HG02759 (cell line): ENCODE measurements at regions not wholly inside any gene's neighbourhood (a gene's known extent, or its start where the extent isn't known, plus 50 kb on each side); places are given as distances from the start of the nearest gene placed in this dataset.

Experiments used
- ATAC-seq: cut with Tn5 transposase; IDR thresholded peaks from one replicate; pipeline ENCODE4 v1.9.1; 2021; ENCODE audit warnings: mild to moderate bottlenecking, moderate library complexity; ENCODE audit not compliant: unreplicated experiment

DNA sequence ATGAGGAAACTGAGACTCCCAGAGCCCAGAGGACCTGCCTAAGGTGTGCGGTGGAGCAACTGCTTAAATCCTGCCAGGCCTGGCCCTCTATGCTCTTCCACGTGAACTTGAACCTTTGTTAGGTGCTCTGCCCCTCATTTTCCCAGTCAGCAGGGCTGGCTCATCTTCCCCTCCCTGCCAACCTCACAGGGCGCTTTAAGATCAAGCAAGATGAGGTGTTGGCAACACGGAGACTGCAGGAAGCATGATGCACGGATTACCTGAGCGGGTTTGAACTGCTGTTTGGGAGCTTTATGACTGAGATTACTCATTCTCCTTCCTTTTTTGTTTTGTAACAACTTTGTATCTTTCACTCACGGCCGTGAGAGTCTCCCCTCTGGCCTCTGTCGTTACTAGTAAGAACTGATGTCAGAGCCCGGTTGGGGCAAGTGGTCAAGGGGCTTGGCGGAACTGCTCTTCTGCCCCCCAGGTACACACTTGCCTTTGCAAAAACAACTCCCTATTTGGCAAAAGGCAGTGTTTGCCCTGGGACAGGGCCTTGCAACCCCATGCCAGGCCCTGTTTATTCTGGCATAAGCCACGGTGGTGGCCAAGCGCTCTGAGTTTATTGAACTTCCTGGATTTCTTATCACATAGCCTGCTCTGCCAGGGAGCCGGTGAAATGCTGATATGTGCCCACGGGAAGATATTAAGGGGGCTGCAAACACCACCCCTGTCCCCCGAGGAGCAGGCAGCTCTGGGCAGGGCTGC, 127.8 kb downstream of the INHBB start:
- no peak for ATAC-seq

DNA sequence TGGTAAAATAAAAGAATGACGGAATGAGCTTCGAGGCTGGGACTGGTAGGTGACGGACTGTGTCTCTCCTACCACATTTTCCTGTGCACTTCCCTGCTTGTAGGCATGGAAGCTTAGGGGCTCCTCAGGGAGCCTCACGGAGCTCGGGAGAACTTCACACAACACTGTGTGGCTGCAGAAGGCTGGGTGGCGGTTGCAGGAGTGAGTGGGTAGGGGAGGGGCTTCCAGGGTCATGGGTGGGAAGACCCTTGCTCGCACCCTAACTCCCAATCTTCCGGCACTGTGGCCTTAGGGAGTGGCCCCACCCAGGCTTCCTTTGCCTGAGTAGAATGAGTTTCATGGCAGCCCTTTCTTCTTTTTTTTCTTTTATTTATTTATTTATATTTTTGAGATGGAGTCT, 128.6 kb downstream of the INHBB start:
- no peak for ATAC-seq

DNA sequence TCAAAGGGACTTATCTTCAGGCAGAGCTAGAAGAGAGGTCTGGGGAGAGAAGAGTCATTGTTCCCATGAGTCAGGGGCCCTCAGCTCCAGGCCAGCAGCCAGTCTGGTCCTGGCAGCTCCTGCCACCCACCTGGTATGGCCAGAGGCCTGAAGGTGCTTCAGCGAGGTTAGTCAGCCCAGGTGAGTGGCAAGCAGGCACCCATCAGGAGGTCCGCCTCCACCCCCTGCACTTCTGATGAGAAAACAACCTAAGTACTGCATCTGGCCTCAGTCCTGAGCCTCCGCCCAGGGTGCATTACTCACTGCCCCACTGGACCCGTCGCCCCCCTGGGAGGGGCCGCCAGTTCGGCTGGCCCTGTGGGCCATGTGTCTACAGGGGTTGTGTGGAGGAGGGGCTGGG, 130.2 kb downstream of the INHBB start:
- no peak for ATAC-seq

DNA sequence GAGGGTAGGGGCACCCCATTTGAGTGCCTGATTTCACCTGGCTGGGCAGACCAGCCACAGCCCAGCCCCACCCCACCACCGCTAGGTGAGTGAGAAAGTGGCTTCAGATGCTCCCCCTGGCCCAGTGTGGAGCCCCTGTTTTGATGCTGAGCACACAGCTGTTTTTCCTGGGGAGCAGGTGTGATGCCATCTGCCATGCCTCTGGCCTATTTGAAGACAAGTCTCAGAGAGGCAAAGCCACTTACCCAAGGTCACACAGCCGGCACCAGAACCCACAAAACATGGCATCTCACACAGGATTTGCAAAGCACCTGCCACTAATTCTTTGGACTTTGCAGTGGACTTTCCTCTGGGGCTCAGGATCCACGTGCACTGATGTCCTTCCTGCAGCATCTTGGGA, 131.3 kb downstream of the INHBB start:
- no peak for ATAC-seq

DNA sequence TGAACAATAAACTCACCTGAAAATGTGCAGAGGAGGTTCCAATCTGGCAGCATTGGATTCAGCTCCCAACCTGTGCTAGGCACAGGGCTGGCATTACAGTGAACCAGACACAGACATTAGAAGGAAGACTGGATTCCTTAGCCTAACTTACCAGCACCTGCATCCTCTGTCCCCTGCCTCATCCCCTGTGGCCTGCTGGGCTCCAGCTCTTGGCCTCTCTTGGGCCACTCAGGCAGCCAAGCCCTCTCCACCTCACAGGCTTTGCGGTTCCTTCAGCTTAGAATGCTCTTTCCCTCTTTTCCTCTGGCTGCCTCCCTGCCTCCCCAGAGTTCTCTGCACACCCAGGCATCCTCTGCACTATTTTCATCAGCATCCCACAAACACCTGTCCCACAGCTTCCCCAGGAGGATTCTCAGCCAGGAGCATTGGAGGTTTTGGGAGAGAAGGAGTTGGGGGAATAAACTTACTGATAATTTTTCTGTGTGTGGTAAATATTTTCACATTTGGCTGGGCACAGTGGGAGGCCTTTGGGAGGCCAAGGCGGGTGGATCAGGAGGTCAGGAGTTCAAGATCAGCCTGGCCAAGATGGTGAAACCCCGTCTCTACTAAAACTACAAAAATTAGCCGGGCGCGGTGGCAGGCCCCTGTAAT, 132.0 kb downstream of the INHBB start:
- ATAC-seq: no peak

DNA sequence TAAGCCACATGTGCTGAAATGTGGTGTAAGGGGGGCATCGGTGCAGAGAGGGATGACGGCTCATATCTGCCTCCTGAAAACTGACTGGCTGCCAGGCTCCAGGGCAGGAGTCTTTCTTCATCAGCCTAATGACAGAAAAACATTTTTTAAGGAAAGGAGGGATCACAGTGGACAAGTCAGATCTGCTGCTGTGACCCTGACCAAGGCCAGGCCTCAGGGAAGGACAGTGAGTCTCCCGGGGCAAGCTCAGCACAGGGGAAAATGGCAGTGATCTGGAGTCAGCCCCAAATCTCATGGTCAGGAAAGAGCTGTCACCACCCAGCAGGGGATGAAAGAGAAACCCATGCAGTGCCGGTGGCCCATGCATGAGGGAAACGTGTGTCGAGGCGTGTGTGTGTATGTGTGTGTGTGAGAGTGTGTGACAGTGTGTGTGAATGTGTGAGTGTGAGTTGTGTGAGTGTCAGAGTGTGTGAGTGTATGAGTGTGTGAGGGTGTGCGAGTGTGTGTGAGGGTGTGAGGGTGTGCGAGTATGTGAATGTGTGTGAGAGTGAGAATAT, 134.5 kb downstream of the INHBB start:
- ATAC-seq: no peak

DNA sequence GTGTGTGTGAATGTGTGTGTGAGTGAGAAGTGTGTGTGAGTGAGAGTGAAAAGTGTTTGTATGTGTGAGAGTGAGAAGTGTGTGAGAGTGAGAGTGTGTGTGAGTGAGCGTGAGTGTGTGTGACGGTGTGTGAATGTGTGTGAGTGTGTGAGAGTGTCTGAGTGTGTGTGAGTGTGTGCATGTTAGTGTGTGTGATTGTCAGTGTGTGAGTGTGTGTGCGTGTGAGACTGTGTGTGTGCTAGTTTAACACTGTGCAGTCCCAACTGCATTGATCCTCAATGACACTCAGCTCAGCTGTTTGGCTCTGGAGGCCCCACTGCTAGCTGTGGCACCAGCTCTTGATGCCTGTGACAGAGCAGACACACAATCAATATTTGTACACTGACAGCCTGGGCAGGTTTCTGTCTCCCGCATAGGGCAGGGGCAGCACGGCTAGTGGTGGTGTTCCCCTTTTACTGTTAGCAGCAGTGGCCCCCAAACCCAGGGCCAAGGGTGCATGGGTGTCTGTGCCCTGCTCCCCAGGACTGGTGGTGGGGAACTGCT, 135.0 kb downstream of the INHBB start:
- no peak for ATAC-seq

DNA sequence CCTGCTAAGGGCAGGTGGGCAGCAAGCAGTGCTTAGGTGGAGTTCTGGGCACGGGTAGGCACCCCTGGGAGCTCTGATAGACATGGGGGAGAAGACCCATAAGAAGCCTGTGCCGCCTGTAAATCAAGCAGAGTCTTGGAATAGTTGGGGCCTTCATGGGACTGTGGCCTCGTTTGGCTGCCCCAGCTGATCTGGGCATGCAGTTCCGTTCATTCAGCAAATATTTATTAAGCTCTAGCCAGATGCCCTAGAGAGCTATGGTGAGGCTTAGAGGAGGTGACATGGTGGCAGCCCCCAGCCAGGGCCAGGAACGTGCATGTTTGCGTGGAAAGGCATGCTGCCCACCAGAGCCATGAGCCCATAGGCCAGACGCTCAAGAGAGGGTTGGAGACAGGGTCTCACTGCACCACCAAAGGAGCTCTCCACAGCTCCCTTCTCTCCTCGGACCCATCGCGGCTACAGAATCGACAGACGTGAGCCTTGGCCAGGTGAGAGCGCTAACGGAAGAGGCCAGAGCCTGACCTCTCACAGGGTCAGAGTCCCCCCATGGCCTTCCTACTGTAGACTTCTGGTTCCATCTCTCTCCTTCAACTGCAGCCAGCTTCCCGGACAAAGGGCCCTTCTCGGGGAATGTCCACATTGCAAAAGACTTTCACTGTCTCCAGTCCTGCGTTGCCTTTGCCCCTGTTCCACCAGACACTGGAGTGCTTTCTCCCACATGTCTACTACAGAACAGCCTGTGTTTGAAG, 135.7 kb downstream of the INHBB start:
- ATAC-seq: no peak

DNA sequence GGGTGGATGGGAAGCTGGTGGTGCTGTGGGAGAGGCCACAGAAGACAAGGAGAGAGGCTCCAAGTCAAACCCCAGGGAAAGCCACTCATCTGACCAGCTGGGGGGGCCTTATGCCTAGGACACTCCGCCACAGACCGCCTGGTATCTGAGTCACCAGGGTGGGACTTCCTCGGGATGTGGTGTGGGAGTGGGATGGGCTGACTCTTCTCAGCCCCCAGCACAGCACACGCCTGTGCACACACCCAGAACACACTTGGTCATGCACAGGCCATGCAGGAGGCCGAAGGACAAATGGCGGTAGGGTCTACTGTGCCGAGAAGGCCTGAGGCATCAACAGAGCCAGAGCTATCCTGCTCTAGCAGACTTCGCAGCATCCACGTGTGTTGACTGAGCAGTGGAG, 136.4 kb downstream of the INHBB start:
- no peak for ATAC-seq

DNA sequence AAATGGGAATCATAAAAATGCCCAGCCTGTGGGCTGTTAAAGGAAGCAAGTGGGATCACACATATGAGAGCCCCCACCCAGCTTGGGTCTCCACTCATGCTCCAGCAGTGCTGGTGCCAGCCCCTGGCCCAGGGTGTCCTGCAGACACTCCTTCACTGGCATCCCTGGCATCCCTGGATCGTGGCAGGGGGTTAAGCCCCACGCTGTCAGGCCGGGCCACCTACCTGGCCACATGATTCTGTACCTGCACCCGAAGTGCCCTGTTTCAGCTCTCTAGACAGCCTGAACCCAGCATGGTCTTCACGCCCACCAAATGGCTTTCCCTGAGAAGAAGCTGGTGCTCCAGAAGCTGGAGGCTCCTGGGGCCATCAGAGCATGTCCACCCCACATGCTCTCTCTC, 137.4 kb downstream of the INHBB start:
- ATAC-seq: no peak

DNA sequence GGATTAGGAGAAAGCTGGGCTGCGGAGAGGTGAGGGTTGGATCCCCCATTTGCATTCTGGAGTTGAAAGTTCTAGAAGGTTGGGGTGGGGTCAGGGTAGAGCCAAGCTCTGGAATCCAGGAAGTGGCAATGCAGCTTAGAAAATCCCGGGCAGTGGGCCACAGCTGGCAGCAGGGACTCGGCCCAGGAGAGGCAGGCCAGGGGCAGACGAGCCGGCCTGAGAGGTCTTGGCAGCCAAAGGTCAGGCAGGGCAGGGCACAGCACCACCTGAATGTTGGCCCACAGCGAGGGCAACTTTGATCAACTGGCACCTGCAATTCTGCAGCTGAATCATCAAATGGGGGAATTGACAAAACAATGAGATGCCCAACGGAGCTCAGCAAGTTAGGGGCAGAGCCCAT, 139.2 kb downstream of the INHBB start:
- no peak for ATAC-seq

DNA sequence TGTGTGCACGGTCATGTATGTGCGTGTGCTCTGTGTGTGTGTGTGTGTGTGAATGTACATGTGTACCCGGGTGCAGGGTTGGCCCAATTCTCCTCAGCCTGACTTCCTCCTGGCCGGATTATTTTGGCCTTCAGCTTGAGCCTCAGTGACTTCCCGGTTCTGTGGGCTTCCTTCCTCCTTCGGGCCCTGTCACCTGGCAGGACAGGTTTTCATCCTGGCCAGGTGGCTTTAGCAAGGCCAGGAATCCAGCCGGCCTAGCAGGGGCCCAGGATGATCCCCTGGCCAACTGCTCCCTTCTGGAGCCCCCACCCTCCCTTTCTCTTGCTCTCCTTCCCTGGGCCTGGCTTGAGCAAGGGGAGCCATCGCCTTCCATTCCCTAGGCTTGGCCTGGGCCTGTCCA, 140.5 kb downstream of the INHBB start:
- no peak for ATAC-seq

DNA sequence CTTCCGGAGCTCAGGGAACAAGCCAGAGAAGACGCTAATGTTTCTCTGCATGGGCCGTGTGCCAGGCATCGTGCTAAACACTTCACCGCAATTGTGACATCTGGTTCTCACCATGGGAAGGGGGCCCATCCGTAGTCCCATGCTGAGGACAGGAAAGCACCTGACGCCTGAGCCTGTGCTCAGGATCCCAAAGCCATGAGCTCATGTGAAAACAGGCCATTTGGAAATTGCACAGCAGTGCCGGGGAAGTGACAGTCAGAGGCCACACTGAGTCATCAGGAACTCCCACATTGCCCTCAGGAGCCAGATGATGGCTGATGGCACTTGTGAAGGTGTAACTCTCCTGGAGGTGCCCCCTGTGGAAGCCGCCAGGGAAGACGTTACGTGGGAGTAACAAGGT, 141.0 kb downstream of the INHBB start:
- no peak for ATAC-seq

DNA sequence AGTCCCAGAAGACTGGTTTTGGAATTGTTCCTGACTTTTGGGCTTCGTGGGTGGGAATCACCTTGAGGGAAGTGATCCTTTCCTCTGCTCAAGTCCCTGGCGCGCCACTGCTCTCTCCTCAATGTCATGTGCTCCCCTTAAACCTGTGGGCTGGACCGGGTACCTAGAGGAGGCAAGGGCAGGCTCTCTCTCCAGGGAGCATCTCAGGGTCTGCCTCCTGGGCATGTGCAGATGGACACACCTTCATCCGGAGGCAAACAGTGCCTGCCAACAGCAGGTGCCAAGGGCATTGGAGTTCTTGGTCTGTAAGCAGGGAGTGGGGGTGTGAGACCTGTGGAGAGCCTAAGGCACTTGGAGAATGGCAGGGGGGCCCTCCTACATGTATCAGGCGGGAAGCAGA, 142.6 kb downstream of the INHBB start:
- no peak for ATAC-seq

DNA sequence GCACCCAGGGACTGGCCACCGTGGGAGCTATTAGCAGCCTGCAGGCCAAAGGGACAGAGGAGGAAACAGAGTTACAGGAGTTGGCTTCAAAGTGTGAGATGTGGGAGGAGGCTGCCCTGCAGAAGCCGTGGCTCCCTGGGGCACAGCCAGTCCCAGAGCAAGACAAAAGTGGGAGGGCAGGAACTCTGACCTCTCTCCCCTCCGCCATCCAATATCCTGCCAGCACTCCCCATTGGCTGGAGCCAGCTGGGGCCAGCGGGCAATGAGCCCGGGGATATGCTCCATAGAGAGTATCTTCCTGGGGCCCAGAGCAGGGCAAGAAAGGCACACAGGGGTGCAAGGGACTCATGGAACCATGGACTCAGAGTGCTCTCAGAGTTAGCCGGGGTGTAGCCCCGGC, 143.1 kb downstream of the INHBB start:
- no peak for ATAC-seq

DNA sequence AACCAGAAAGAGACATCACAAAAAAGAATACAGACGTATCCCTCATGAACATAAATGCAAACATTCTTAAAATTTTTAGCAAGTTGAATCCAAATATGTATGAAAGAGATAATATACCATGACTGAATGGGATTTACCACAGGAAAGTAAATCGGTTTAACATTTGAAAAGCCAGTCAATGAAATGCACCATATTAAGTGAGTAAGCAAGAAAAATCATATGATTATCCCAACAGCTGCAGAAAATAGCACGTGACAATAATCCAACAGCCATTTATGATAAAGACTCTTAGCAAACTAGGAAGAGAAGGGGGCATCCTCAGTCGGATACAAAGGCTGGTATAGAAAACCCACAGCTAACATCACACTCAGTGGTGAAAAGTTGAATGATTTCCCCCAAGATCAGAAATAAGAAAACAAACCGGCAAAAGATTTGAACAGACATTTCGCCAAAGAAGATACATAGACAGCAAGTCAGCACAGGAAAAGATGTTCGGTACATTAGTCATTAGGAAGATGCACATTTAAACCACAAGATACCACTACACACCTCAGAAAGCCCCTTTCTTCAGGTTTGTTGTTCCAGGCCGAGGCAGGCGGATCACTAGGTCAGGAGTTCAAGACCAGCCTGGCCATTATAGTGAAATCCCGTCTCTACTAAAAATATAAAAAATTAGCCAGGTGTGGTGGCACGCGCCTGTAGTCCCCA, 144.3 kb downstream of the INHBB start:
- no peak for ATAC-seq

DNA sequence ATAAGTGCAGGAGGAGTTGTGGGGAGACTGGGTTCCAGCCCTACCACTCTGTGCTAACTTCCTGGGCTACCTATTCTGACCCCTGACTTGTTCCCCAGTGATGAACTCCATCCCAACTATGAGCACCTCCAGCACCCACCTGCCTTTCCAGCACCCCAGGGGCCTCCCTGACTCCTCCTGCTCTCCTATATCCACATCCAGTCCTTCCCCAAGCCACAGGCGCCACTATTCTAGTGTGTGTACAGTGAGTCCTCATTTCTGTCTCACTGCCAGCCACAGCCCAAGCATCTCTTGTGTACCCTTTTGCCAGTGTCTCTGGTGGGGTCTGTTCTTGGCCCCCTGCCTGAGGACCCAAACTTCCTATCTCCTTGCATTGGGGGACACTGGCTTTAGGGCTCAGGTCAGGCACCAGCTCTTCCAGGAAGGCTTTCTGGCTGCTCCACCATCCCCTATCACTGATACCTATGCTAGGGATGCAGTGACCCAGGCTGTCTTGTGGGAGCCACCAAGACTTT, 145.2 kb downstream of the INHBB start:
- ATAC-seq: no peak

DNA sequence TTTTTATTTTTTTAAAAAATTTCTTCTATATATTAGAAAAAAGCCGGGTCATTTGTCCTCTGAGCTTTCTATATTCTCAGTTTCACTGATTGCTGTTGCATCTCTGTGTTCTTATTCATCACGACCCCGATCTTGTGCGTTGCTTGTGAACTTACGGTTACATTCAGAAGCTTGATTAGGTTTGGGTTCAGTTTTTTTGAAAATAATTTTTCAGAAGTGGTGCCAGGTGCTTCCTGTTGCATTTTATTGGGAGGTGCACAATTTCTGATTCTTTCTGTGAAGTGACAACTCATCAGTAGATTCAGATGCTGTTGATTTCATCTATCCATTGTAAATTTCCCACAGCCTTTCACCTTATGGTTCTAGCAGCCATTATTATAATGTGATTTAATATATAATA, 147.3 kb downstream of the INHBB start:
- no peak for ATAC-seq

DNA sequence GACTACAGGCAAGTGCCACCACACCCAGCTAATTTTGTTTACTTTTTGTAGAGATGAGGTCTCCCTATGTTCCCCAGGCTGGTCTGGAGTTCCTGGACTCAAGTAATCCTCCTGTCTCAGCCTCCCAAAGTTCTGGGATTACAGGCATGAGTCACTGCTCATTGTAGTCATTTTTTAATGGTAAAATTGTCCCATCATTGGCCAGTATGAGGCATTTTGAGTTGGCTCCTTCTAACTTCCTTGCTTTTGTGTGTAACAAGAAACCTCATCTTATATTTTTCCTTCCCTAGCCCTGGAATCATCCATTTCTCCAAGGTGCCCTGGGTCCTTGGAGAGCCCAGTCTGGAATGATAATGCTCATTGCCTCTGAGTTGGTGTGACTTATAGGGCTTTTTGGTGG, 148.5 kb downstream of the INHBB start:
- no peak for ATAC-seq

DNA sequence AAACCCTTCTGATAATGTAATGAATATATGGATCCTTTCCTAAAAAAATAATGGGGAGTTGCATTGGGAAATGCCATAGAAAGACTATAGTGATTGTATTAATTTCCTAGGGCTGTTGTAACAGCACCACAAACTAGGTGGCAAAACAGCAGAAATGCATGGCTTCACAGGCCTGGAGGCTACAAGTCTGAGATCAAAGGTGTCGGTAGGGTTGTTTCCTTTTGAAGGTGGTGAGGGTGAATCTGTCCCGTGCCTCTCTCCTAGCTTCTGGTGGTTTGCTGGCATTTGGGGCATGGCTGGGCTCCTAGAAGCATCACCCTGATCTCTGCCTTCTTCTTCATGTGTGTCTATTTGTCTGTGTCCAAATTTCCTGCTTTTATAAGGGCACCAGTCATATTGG, 149.7 kb downstream of the INHBB start:
- ATAC-seq: no peak

DNA sequence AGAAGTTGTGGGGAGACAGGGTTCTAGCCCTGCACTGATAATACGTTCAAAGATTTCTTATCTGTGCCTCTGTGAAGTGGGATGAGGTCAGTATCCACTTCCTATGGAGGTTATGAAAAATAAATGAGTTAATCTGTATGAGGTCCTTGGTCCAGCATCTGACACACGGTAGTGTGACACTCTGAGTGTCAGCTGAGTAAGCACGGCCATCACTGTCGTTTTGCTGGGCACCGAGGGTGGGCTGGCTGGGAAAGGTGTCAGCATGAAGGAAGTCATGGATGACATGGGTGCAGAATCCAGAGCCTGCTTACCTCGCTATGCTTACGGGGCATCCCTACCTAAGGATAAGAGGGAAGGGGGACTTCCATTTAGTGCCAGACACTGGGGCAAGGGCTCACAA, 150.3 kb downstream of the INHBB start:
- no peak for ATAC-seq
